ENCODE measurements at regions not wholly inside any gene's neighbourhood (a gene's known extent, or its start where the extent isn't known, plus 50 kb on each side); places are given as distances from the start of the nearest gene placed in this dataset.
A peak's percentile ranks its signal among the peaks of the same experiment; 100 is the strongest.

DNA sequence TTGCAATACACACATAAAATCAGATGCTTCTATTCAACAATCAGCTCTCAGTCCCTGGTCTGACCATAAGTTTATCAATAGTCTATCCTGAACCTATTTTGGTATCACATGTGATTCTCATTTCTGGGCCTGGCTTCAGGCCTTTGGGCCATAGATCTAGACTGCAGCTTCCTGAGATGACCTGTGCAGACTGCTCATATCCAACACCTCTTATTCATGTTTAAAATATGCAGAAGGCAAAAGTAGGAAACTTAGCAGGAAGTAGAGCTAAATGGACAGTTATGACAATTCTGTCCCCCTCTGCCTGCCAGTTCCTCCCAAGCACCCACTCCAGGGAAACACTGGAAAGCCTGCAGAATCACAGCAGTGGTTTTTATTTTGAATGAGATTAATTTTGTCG lies 53.3 kb downstream of the C7orf25 start:
- peaks cover 7% of the 10 kb centered on the region for H3K4me1 Mint-ChIP-seq
- ATAC-seq (no peak), DNase-seq (no peak)
- H3K36me3 Mint-ChIP-seq (ENCODE audit: low read depth): no peaks in the 10 kb centered on the region
- no peaks in the 10 kb centered on the region for H3K9me3 ChIP-seq (ENCODE audit: control insufficient read depth, low read length, poor library complexity, severe bottlenecking)
- H3K4me3 Mint-ChIP-seq: no peak overlapping the region
- H3K27me3 Mint-ChIP-seq: peaks cover 25% of the 10 kb centered on the region
- no peak overlapping the region for H3K27ac Mint-ChIP-seq

DNA sequence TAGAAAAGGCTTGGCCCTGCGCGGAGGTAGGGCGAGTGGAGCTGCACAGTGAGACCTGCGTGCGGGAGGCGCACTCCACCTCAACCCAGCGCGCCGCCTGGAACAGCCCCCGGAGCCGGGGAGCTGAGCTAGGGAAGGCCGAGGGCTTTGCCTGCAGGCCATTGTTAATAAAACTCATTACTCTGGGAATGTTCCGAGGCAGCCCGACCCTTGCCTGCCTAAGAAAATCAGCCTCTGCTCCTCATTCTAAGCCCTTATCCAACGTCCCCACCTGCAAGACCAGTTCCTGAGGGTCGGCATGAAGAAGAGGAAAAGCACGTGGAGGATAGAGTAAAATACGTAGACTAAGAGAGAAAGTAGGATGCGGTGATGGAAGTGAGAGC lies 55.3 kb downstream of the C7orf25 start:
- DNase-seq (no peak), ATAC-seq (no peak)
- Mint-ChIP-seq H3K27ac (no peak overlapping the region), H3K4me1 (peaks cover 7% of the 10 kb centered on the region), H3K27me3 (peaks cover 39% of the 10 kb centered on the region), H3K4me3 (peak overlapping the region; percentile 39), H3K36me3 (ENCODE audit: low read depth) (no peaks in the 10 kb centered on the region)
- no peaks in the 10 kb centered on the region for H3K9me3 ChIP-seq (ENCODE audit: control insufficient read depth, low read length, poor library complexity, severe bottlenecking)

DNA sequence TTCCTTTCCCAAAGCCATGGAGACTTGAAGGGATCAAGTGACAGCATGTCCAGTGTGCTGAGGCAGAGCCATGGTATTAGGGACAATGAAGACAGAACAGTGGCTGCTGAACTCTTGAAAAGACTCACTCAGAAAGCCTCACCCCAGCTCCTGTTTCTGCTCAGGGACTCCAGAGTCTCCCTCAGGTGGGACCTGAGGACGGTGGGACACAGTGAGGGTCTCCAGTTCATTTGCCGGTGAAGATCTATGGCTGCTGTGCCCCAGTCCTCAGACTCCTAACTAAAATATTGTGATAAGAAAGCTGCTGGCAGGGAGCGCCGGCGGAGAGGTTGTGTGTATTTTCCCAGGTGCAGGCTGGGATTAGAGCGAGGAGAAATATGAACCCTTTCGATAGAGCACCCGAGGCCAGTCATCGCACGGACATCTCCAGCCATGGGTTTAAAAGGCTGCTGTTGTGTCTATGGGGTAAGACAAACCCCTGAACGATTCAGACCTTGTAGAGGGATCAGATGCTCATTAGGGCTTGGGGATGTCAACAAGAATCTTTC lies 57.2 kb downstream of the C7orf25 start:
- no peak for ATAC-seq
- no peaks in the 10 kb centered on the region for H3K9me3 ChIP-seq (ENCODE audit: control insufficient read depth, low read length, poor library complexity, severe bottlenecking)
- H3K4me1 Mint-ChIP-seq: peaks cover 7% of the 10 kb centered on the region
- H3K27ac Mint-ChIP-seq: no peak overlapping the region
- no peak overlapping the region for H3K4me3 Mint-ChIP-seq
- DNase-seq: no peak
- H3K36me3 Mint-ChIP-seq (ENCODE audit: low read depth): no peaks in the 10 kb centered on the region
- H3K27me3 Mint-ChIP-seq: peaks cover 56% of the 10 kb centered on the region

DNA sequence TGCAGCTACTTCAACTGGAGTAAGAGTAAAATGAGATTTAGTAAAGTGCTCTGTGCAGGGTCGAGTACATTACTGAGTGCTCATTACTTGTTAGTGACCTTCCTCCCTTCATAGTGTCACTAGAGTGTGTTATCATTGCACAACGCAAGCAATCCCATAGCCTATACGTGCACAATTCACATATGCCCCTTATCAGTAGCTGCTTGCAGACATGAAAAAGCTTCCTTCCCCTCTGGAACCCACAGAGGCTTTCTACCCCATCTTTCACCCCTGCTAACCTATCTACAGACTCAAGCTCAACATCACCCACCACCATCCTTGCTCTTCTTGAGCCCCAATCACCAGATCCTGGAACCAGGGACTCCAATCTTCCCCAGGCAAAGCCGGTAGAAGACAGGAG lies 59.3 kb downstream of the C7orf25 start:
- Mint-ChIP-seq H3K4me1 (peaks cover 7% of the 10 kb centered on the region), H3K27ac (no peak overlapping the region), H3K4me3 (no peak overlapping the region), H3K36me3 (ENCODE audit: low read depth) (no peaks in the 10 kb centered on the region), H3K27me3 (peaks cover 66% of the 10 kb centered on the region)
- H3K9me3 ChIP-seq (ENCODE audit: control insufficient read depth, low read length, poor library complexity, severe bottlenecking): no peaks in the 10 kb centered on the region
- DNase-seq (no peak), ATAC-seq (no peak)

DNA sequence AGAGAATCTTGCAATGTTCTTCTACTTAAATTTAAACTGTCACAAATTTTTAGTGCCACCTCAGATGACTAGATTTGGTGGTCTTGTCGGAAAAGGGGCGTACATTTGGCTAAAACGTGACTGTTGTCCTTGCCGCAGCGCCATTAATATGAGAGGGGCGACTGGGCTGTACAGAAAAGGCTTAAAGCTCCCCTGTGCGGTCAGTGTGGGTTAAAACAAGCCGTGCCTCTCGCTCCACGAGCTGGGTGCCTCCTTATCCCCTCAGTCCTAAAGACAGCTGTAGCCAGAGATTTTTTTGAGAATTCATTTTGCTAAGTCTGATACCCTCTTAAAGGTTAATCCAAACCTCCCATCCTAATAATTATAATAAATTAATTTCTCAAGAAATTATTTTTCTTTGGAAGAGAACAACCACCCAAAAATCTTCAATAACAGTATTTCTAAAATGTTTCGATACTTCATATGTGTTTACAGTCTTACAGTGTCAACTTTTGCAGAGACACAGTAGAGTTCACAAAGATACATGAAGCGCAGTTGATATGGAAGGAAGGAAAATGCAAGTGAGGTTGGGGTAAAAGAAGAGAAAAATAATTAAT lies 68.6 kb downstream of the C7orf25 start:
- H3K4me1 Mint-ChIP-seq: no peaks in the 10 kb centered on the region
- H3K9me3 ChIP-seq (ENCODE audit: control insufficient read depth, low read length, poor library complexity, severe bottlenecking): no peaks in the 10 kb centered on the region
- DNase-seq (no peak), ATAC-seq (no peak)
- peaks cover 47% of the 10 kb centered on the region for H3K27me3 Mint-ChIP-seq
- no peak overlapping the region for H3K4me3 Mint-ChIP-seq
- no peaks in the 10 kb centered on the region for H3K36me3 Mint-ChIP-seq (ENCODE audit: low read depth)
- H3K27ac Mint-ChIP-seq: no peak overlapping the region

DNA sequence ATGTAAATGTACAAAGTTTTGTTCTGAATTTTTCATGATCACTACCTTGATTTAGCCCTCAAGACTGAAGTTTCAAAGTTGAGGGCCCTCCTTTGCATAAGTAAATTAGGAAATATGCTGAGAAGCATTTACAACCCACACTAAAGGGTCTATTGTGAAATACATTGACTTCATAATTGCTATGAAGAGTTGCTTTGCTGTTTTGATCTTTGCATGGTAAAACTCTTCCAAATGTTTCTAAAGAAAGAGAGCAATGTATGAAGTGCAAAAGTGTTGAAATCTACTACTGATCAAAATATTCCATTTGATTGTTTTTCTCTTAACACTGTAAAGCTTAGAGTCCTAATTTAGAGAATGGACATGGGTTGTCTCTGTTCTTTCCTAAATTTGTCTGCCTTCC lies 77.2 kb downstream of the C7orf25 start:
- Mint-ChIP-seq H3K36me3 (ENCODE audit: low read depth) (peaks cover 3% of the 10 kb centered on the region), H3K27me3 (peaks cover 62% of the 10 kb centered on the region), H3K4me1 (no peaks in the 10 kb centered on the region), H3K27ac (no peak overlapping the region), H3K4me3 (no peak overlapping the region)
- DNase-seq: no peak
- ATAC-seq: no peak
- no peaks in the 10 kb centered on the region for H3K9me3 ChIP-seq (ENCODE audit: control insufficient read depth, low read length, poor library complexity, severe bottlenecking)

DNA sequence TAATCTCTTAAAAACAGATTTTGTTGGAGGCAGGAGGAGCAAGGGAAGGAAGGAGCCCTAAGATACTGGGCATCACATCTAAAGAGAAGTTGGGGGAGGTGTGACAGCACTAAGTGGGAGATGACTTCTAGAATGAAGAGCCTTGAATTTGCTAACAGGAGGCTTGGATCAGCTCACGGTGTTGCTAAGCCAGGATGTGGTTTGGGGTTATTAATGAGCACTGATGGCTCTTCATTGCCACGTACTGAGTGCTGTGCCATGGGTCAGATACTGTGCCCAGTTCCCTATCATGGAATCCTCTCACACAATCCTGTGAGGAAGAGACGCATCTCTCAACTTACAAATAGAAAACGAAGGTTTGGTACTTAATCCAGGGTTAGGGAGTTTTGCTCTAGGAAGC lies 78.5 kb downstream of the C7orf25 start:
- no peaks in the 10 kb centered on the region for H3K9me3 ChIP-seq (ENCODE audit: control insufficient read depth, low read length, poor library complexity, severe bottlenecking)
- Mint-ChIP-seq H3K27me3 (peaks cover 56% of the 10 kb centered on the region), H3K36me3 (ENCODE audit: low read depth) (peaks cover 3% of the 10 kb centered on the region), H3K4me1 (no peaks in the 10 kb centered on the region), H3K4me3 (no peak overlapping the region), H3K27ac (no peak overlapping the region)
- ATAC-seq (no peak), DNase-seq (no peak)

DNA sequence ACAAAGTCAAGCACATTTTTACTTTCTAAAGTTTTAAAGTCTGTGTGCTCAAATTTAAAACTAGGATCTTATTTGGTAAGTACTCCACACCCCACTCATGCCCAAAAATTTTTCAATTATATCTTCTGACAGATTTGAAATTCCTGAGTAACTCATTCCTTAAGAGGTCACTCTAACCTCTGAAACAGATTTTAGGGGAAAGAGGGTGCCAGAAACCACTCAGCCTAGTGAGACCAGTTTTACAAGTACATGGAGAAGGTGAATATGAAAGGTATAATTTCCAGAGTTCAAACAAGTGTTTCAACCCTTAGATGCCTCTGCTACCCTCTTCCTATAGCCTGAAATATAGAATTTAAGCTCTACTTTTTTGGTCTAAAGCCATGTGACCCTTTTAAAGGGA lies 79.2 kb downstream of the C7orf25 start:
- Mint-ChIP-seq H3K4me1 (no peaks in the 10 kb centered on the region), H3K27ac (no peak overlapping the region), H3K4me3 (no peak overlapping the region), H3K36me3 (ENCODE audit: low read depth) (peaks cover 3% of the 10 kb centered on the region), H3K27me3 (peaks cover 49% of the 10 kb centered on the region)
- DNase-seq (no peak), ATAC-seq (no peak)
- H3K9me3 ChIP-seq (ENCODE audit: control insufficient read depth, low read length, poor library complexity, severe bottlenecking): no peaks in the 10 kb centered on the region

DNA sequence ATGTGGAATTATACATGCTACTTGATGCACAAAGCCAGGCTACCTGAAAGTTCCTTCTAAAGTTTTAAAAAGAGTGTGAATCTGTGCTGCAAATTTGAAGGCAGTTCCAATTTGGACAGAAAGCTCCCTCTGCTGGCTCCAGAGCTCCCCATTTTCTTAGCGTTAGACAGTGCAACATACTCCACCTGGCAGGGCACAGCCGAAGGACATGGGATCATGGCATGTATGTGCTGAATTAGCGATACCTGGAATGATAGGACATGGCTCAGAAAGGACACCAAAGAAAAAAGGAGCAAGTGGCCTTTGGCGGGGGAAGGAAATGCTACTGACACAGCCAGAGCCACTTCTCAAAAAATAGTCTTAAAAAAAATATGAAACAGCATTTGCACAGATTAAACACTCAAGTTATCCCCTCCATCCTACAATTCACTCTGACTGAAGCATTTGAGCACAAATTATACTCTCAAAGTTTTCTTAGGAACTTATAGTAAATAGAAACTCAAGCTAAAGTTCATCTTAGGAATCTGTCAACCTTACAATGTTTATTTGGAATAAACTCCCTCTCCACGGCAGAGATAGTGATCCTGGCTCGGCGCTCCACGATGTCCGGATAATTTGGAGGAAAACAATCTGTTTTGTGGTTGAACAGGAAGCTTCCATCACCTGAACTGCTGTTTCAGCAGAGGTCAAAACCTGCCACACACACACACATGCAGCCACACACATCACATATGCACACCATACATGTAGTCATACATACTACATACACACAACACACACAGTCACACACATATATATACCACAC lies 80.0 kb downstream of the C7orf25 start:
- Mint-ChIP-seq H3K27me3 (peaks cover 41% of the 10 kb centered on the region), H3K36me3 (ENCODE audit: low read depth) (peaks cover 3% of the 10 kb centered on the region), H3K27ac (no peak overlapping the region), H3K4me1 (no peaks in the 10 kb centered on the region), H3K4me3 (no peak overlapping the region)
- no peak for DNase-seq
- H3K9me3 ChIP-seq (ENCODE audit: control insufficient read depth, low read length, poor library complexity, severe bottlenecking): no peaks in the 10 kb centered on the region
- no peak for ATAC-seq

DNA sequence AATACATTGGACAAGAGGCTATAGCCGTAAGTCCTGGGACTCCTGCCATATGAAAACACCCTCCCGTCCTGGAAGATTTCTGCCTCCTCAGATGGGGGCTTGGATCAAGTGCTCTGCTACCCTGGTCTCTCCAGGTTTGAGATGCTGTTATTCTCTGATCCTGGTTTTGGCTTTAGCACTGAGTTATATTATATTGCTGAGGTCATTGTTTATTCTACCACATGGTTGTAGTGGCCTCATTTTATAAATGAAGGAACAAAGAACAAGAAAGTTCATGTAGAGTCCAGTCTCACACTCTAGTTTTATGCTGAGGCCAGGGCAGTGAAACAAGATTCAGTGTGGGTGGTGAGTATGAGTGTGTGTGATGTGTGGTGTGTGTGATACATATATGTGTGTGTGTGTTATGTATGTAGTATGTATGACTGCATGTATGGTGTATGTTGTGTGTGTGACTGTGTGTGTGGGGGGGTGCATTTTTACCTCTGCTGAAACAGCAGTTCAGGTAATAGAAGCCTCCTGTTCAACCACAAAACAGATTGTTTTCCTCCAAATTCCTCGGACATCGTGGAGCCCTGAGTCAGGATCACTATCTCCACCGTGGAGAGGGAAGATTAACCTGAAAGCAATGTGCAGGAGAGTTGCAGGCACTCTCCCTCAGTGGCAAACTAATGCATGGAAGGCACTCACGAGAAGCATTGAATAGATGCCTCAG lies 80.7 kb downstream of the C7orf25 start:
- no peaks in the 10 kb centered on the region for H3K4me1 Mint-ChIP-seq

DNA sequence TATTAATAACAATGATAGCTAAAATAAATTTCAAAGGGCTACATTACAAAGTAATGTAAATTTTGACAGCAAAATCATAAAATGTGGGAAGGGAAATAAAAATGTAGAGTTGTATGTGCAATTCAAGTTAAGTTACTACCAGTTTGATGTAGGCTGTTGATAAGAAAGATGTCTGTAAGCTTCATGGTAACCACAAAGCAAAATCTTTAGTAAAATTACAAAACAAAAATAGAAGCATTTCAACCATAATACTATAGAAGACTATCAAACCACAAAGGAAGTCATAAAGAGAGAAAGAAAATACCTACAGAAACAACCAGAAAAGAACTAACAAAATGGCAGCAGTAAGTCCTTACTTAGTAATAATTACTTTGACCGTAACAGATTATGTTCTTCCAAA lies 99.1 kb downstream of the C7orf25 start:
- H3K9me3 ChIP-seq (ENCODE audit: control insufficient read depth, low read length, poor library complexity, severe bottlenecking): no peaks in the 10 kb centered on the region
- Mint-ChIP-seq H3K27ac (no peak overlapping the region), H3K4me3 (no peak overlapping the region), H3K4me1 (peaks cover 2% of the 10 kb centered on the region), H3K36me3 (ENCODE audit: low read depth) (peaks cover 2% of the 10 kb centered on the region), H3K27me3 (no peaks in the 10 kb centered on the region)
- no peak for DNase-seq
- no peak for ATAC-seq

More for the DNA sequence above, 80.7 kb downstream of the C7orf25 start:
- no peak overlapping the region for H3K27ac Mint-ChIP-seq
- H3K27me3 Mint-ChIP-seq: peaks cover 40% of the 10 kb centered on the region
- peaks cover 3% of the 10 kb centered on the region for H3K36me3 Mint-ChIP-seq (ENCODE audit: low read depth)
- no peak overlapping the region for H3K4me3 Mint-ChIP-seq
- ATAC-seq (no peak), DNase-seq (no peak)
- no peaks in the 10 kb centered on the region for H3K9me3 ChIP-seq (ENCODE audit: control insufficient read depth, low read length, poor library complexity, severe bottlenecking)

DNA sequence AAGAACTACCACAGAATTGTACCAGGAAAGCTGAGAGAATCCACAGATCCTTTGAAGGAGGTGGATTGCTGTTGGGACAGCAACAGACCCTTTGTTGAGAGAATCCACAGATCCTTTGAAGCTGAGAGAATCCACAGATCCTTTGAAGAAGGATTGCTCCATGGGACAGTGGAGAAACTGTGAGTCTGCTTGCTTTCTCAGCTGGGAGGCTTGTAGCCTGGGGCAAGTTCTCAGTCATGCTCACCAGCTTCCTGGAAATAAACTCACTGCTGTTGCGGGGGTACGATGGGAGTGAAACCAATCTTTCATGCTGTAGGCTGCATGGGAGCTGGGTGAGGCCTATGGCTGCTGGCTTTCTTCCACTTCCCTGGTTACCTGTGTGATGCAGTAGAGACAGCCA lies 106.3 kb downstream of the C7orf25 start:
- Mint-ChIP-seq H3K27ac (no peak overlapping the region), H3K4me1 (no peaks in the 10 kb centered on the region), H3K4me3 (no peak overlapping the region), H3K36me3 (ENCODE audit: low read depth) (peaks cover 2% of the 10 kb centered on the region), H3K27me3 (no peaks in the 10 kb centered on the region)
- ATAC-seq: no peak
- peaks cover 3% of the 10 kb centered on the region for H3K9me3 ChIP-seq (ENCODE audit: control insufficient read depth, low read length, poor library complexity, severe bottlenecking)
- no peak for DNase-seq

DNA sequence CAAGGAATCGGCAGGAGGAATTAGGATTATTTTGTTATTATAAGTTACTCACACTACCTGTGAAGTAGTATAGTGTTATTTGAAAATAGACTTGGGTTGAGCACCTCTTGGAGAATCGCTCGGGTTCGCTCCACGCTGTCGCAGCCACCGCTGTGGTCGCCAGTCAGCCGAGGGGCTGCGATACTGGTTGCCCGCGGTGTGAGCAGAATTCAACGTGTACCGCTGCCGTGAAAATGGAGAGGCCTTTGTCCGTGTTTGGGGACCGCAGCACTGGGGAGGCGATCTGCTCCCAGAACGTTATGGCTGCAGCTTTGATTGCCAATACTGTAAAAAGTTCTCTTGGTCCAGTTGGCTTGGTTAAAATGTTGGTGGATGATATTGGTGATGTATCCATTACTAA lies 117.2 kb downstream of the C7orf25 start:
- H3K4me1 Mint-ChIP-seq: no peaks in the 10 kb centered on the region
- H3K4me3 Mint-ChIP-seq: no peak overlapping the region
- H3K27me3 Mint-ChIP-seq: no peaks in the 10 kb centered on the region
- H3K27ac Mint-ChIP-seq: no peak overlapping the region
- no peaks in the 10 kb centered on the region for H3K36me3 Mint-ChIP-seq (ENCODE audit: low read depth)
- no peaks in the 10 kb centered on the region for H3K9me3 ChIP-seq (ENCODE audit: control insufficient read depth, low read length, poor library complexity, severe bottlenecking)
- DNase-seq (no peak), ATAC-seq (no peak)
